Ishikawa (cell line): ENCODE measurements at regions not wholly inside any gene's neighbourhood (a gene's known extent, or its start where the extent isn't known, plus 50 kb on each side); places are given as distances from the start of the nearest gene placed in this dataset.

Experiments used
- CEBPB ChIP-seq: IDR thresholded peaks from 2 replicates; pipeline ENCODE4 v1.6.1; 2012
- CREB1 ChIP-seq: IDR thresholded peaks from 2 replicates; pipeline ENCODE4 v1.6.1; 2012; ENCODE audit warnings: low read depth
- EGR1 ChIP-seq: IDR thresholded peaks from 2 replicates; pipeline ENCODE4 v1.6.1; 2012
- EP300 ChIP-seq: IDR thresholded peaks from 2 replicates; pipeline ENCODE4 v1.6.1; 2012; ENCODE audit warnings: borderline replicate concordance
- FOXM1 ChIP-seq: IDR thresholded peaks from 2 replicates; pipeline ENCODE4 v1.6.1; 2012; ENCODE audit warnings: low read depth, borderline replicate concordance
- MAX ChIP-seq: IDR thresholded peaks from 2 replicates; pipeline ENCODE4 v1.6.1; 2012
- NFIC ChIP-seq: IDR thresholded peaks from 2 replicates; pipeline ENCODE4 v1.6.1; 2012
- RAD21 ChIP-seq: IDR thresholded peaks from 2 replicates; pipeline ENCODE4 v1.6.1; 2012; ENCODE audit warnings: low read depth
- REST ChIP-seq: IDR thresholded peaks from 2 replicates; pipeline ENCODE4 v1.6.1; 2012; ENCODE audit warnings: low read depth, mild to moderate bottlenecking
- TAF1 ChIP-seq: IDR thresholded peaks from 2 replicates; pipeline ENCODE4 v1.6.1; 2012; ENCODE audit warnings: low read depth, mild to moderate bottlenecking
- TCF12 ChIP-seq: IDR thresholded peaks from 2 replicates; pipeline ENCODE4 v1.6.1; 2012; ENCODE audit warnings: low read depth
- TEAD4 ChIP-seq: IDR thresholded peaks from 2 replicates; pipeline ENCODE4 v1.6.1; 2012
- YY1 ChIP-seq: IDR thresholded peaks from 2 replicates; pipeline ENCODE4 v1.6.1; 2012; ENCODE audit warnings: low read depth
- ZBTB7A ChIP-seq: IDR thresholded peaks from 2 replicates; pipeline ENCODE4 v1.6.1; 2012; ENCODE audit warnings: low read depth
- TF ChIP-seq, protein P1 (sequence below): IDR thresholded peaks from 2 replicates; pipeline ENCODE4 v1.6.1; 2012

DNA sequence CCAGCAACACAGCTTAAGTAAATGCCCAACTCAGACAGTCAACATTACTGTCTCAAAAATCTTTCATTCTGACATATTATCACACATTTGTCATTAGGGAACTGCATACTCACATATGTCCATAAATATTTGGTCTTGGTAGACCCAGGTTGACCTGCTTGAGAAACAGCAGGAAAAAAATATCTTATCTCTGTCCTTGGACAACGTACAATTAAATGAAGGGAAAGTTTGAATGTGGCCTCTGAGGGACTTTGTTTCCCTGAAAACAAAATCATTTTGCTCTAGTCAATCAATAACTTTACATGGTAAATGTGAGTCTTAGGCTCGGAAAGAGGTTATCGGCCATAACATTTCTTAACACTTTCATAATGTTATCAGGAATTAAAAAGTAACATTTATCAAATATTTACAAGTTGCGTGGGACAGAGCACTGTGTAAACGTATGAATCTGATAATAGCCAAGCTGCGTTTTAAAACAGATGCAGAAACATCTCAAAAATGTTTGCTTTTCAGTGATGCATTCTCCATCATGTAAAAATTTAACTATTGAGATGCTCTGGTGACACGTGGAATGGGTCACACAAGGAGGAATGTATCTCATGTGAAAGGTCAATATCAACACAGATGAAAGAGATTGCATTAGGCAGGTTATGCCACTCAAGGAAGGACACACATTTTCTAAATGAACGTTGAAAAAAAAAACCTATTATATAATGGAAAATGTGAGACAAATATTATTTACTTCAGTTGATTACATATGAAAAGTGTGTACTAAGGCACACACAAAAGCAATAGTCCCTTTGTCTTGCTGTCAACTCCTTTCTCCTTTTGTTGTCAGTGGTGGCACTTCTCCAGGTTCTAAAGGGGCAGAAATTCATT is 304.4 kb downstream of the WDR72 start:
- TF ChIP-seq TEAD4 (no peak), FOXM1 (no peak), CREB1 (no peak), ZBTB7A (no peak), MAX (no peak), YY1 (no peak), REST (no peak), EGR1 (no peak), NFIC (no peak)

DNA sequence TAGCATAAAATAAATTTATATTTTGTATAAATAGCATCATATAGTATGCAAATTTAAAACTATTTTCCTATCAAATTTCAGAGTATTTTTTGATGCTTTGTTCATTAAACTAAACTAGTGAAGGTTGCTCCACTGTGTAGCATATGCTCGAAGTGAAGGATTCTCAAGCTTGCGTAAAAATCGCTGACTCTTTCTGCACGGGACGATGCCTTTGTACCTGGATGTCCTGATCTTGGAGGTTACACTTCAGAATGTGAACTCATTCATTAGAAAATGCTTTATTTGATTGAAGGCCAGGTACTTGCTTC is 305.0 kb downstream of the WDR72 start:
- TF ChIP-seq EP300 (no peak), REST (no peak), YY1 (no peak), MAX (no peak), CREB1 (no peak), EGR1 (no peak), TEAD4 (no peak), TAF1 (no peak), CEBPB (no peak), RAD21 (no peak), FOXM1 (no peak), TCF12 (no peak), ZBTB7A (no peak)
- TF ChIP-seq, protein P1, sequence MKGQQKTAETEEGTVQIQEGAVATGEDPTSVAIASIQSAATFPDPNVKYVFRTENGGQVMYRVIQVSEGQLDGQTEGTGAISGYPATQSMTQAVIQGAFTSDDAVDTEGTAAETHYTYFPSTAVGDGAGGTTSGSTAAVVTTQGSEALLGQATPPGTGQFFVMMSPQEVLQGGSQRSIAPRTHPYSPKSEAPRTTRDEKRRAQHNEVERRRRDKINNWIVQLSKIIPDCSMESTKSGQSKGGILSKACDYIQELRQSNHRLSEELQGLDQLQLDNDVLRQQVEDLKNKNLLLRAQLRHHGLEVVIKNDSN, result no peak

DNA sequence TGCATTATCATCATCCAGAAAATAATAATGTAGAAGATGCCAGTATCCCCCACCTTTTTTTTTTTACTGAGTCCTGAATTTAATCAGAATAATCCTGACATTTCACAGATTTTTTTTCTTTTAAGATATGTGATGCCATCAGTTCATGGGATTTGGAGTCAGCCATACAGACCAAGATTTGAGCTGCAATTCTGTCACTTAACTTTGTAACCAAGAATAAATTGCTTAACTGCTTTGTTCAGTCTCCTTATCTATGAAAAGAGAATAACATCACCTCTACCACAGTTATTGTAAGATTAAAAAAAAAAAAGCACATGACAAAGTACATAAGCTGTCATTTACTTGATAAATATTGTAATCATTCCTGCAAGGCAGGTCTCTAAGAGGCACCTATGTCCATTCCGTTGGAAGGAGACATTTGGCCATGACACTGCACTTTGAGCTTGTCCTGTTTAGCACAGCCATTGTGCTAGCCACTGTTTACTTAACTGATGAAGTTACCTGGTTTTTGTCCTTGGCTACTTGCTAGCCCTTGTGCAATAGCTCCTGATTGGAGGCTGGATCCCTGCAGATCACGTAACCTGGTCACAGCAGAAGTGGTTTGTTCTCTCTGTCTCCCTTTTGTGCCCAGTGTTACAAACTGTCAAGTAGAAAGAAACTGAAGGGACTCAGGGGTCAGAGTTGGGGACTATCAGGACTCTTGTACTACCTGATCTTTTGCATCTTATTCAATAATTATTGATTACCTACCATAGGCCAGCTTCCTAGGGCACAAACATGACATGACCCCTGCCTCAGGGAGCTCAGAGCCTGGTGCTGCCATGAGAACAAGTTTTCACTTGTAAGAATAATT is 306.0 kb downstream of the WDR72 start:
- no peak for TF ChIP-seq EP300
- TF ChIP-seq NFIC, result no peak
- TF ChIP-seq TCF12, result no peak
- TF ChIP-seq, protein P1, result no peak
- TF ChIP-seq ZBTB7A, result no peak
- TF ChIP-seq CREB1, result no peak
- TF ChIP-seq REST, result no peak
- TF ChIP-seq CEBPB, result no peak
- TF ChIP-seq YY1, result no peak
- TF ChIP-seq EGR1, result no peak
- TF ChIP-seq MAX, result no peak
- no peak for TF ChIP-seq RAD21
- no peak for TF ChIP-seq TEAD4
- TF ChIP-seq TAF1, result no peak
- no peak for TF ChIP-seq FOXM1
